Aorta (tissue), 5 donors: ENCODE measurements at regions not wholly inside any gene's neighbourhood (a gene's known extent, or its start where the extent isn't known, plus 50 kb on each side); places are given as distances from the start of the nearest gene placed in this dataset.

Experiments
- ATAC-seq: fragments of 200-7000 bp; cut with Tn5 transposase; one replicate; pipeline ENCODE4 v1.9.1; 2022; ENCODE audit warnings: moderate library complexity; ENCODE audit not compliant: low FRiP score
- DNase-seq, 2 donors: peaks; one replicate each; pipeline ENCODE4 v3.0.0-alpha.2; 2020
- H3K27ac ChIP-seq, 2 donors: one replicate each; pipeline ENCODE4 v1.5.1; 2013; ENCODE audit warnings: low read length in 2 of 2, mild to moderate bottlenecking in 2 of 2, moderate library complexity in 2 of 2, control low read depth in 1 of 2, inconsistent platforms in 1 of 2, low read depth in 1 of 2
- H3K27me3 ChIP-seq, 2 donors: one replicate each; pipeline ENCODE4 v1.6.1; 2013; ENCODE audit warnings: control low read depth in 1 of 2, low read length in 1 of 2, mild to moderate bottlenecking in 1 of 2, moderate library complexity in 1 of 2; ENCODE audit not compliant: insufficient read depth in 2 of 2, control insufficient read depth in 1 of 2
- H3K36me3 ChIP-seq, 2 donors: one replicate each; pipeline ENCODE4 v1.6.1; 2013; ENCODE audit warnings: control low read depth in 1 of 2, low read length in 1 of 2, mild to moderate bottlenecking in 1 of 2; ENCODE audit not compliant: insufficient read depth in 2 of 2, control insufficient read depth in 1 of 2
- H3K4me1 ChIP-seq, 2 donors: one replicate each; pipeline ENCODE4 v1.6.1; 2013; ENCODE audit warnings: low read length in 2 of 2, control low read depth in 1 of 2, mild to moderate bottlenecking in 1 of 2, moderate library complexity in 1 of 2; ENCODE audit not compliant: insufficient read depth in 2 of 2, control insufficient read depth in 1 of 2
- H3K4me3 ChIP-seq, 2 donors: one replicate each; pipeline ENCODE4 v1.5.1; 2013; ENCODE audit warnings: low read length in 2 of 2, control low read depth in 1 of 2, mild to moderate bottlenecking in 1 of 2
- H3K9me3 ChIP-seq: one replicate; pipeline ENCODE4 v1.6.1; 2013; ENCODE audit warnings: mild to moderate bottlenecking, low read length; ENCODE audit not compliant: control insufficient read depth
- WGBS, 2 donors: extraction: QIAGEN DNeasy Blood & Tissue Kit; methylation state at CpG; one replicate each; pipeline ENCODE4 v1.1.7; 2013; 5-methylcytosine and 5-hydroxymethylcytosine counted together
- intact Hi-C, 2 donors: fragments of 100-400 bp; cut with DNase I; formaldehyde crosslinking; loops; one replicate each; pipeline versions ENCODE4 v1.14.2 to v1.15.0; 2022
- donor health status: healthy with polysubstance abuse.
- donor health status: Bipolar disorder and iron deficiency.
- donor health status: DM: no; HTN: no; CAD: no.
- donor health status: DM: no; HTN: no; CAD: no.
- donor health status: DM: yes; HTN: yes; CAD: no.

DNA sequence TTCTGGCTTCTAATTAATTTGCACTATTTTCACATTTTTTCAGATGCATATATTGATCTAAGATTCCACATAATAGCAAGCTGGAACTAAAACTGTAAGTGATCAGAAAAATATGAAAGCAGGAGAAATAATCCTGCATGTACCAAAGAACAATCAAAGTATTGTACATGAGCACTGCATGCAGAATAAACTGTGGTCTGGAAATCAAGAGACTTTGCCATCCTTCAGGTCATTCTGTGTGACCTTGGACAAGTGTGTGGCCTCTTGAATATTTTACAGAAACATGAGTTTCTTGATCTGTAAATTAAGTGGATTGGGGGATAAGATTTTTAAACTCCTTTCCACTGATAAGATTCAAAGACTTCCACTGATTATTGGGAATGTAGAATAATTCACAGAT is 99.2 kb upstream of the GNAQ start:
- no peaks in the 10 kb centered on the region for H3K27me3 ChIP-seq
- intact Hi-C loops = no loop called here
- no peaks in the 10 kb centered on the region for H3K4me1 ChIP-seq
- no peak overlapping the region for H3K27ac ChIP-seq
- DNase-seq = no peak
- no peaks in the 10 kb centered on the region for H3K9me3 ChIP-seq
- no peak for ATAC-seq
- H3K4me3 ChIP-seq = no peak overlapping the region
- H3K36me3 ChIP-seq = no peaks in the 10 kb centered on the region

DNA sequence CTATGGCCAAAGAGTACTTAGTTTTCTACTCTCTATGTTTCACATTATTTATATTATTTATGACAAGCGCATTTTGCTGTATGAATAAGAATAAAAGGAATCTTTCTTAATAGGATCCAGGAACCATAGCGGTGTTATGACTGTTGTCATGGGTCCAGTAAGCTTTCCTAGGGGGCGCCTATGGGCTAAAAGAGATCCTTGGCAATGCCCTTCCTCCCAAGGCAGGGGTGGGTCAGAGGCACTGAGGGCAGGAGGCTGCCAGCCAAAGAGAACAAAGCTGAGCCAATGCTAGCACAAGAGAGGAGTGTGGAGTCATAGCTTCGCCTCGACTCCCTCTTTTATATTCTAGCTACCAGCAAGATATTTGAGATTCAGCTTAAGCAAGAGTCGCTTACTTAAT is 98.4 kb upstream of the GNAQ start:
- ATAC-seq (peak; percentile 87), DNase-seq (peak in 1 of 2 donors; percentile 73)
- Histone ChIP-seq H3K4me3 (no peak overlapping the region), H3K36me3 (no peaks in the 10 kb centered on the region), H3K9me3 (no peaks in the 10 kb centered on the region), H3K4me1 (no peaks in the 10 kb centered on the region), H3K27ac (no peak overlapping the region), H3K27me3 (no peaks in the 10 kb centered on the region)
- 16 to 20% methylated on average over 6 of the region's 6 CpGs for WGBS, 2 donors
- intact Hi-C loops = no loop called here

DNA sequence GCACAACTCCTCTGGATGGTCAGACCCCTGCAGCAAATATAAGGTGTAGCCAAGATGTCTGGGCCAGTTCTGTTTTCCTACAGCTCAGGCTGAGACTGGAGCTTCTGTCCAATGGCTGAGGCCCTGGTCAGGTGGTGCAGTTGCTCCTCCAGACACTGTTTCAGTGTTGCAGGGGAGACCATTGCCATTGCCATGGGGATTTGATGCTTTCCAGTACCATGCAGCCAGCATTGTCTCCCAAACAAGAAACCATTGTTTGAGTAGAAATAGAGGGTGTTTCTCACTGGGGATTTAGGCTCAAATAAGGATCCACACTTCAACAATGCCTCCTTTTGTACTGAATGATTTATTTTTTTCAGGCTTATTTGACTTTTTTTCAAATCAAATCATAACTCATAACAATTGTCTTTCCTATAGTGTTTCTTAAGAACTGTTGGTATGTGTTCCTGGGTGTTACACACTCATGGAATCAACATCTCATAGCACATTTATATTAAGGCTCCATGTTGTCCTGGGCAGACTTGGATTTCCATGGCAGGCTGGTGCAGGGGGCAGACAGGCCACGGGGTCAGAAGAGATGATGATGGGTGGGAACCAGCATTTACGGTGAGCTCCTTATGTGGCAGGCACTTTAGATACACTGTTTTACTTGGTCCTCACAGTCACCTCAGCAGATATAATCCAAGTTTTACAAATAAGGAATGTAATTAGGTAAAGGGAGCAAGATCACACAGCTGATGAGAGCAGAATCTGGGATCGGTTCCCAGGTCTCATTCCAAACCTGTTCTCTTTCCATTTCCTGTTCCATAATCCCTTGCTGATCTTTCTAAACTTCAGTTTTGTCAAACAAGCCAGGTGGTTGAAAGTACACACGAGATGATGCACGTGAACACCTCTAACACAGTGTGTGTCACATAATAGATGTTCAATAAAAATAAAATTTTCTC is 95.9 kb upstream of the GNAQ start:
- no peak for DNase-seq
- H3K4me1 ChIP-seq = no peaks in the 10 kb centered on the region
- intact Hi-C loops = no loop called here
- ATAC-seq = no peak
- no peaks in the 10 kb centered on the region for H3K27me3 ChIP-seq
- no peak overlapping the region for H3K4me3 ChIP-seq
- H3K9me3 ChIP-seq = peaks cover 2% of the 10 kb centered on the region
- WGBS, 2 donors = 86 to 90% methylated on average over 5 of the region's 5 CpGs
- no peaks in the 10 kb centered on the region for H3K36me3 ChIP-seq
- no peak overlapping the region for H3K27ac ChIP-seq

DNA sequence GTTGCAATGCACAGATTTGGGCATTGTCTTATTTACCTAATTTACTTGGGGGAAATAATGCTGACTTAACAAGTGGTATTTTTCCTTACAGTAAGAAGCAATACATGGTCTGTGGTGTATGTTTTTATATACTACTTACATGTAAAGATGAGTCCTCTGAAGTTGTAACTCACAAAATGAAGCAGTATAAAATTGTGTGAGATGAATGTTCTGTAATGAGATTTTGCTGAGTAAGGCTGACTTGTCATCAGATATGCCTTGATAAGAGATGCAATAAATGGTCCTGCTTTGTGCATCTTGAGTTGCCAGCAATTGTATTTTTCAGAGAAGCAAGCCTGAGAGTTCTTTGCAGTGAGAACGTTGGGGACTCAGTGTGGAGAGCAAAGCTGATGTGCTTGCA is 92.2 kb upstream of the GNAQ start:
- no peak for ATAC-seq

DNA sequence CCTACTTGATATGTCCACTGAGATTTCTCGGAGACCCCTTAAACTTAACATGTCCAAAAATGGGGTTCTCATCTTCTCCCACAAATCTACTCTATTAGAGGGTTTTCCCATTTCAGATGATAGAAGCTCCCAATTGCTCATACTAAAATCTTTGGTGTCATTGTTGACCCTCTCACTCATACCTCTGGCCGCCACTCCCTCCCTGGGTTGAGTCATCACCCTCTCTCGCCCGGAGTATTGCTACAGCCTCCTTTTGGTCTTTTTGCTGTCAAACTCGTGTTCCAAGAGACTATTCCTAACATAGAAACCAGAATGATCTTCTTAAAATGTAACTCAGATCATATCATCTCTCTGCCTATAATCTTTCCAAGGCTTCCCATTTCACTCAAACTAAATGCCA is 91.0 kb upstream of the GNAQ start:
- H3K27ac ChIP-seq = no peak overlapping the region
- intact Hi-C loops = no loop called here
- no peaks in the 10 kb centered on the region for H3K4me1 ChIP-seq
- no peak overlapping the region for H3K4me3 ChIP-seq
- no peaks in the 10 kb centered on the region for H3K27me3 ChIP-seq
- no peaks in the 10 kb centered on the region for H3K36me3 ChIP-seq
- peaks cover 2% of the 10 kb centered on the region for H3K9me3 ChIP-seq
- DNase-seq (no peak), ATAC-seq (no peak)
- 82 to 84% methylated on average over 5 of the region's 5 CpGs for whole genome bisulfite sequencing, 2 donors

More for the DNA sequence above, 92.2 kb upstream of the GNAQ start:
- Histone ChIP-seq H3K4me1 (no peaks in the 10 kb centered on the region), H3K27me3 (no peaks in the 10 kb centered on the region), H3K4me3 (no peak overlapping the region), H3K27ac (no peak overlapping the region), H3K36me3 (no peaks in the 10 kb centered on the region), H3K9me3 (peaks cover 2% of the 10 kb centered on the region)
- 36 to 42% methylated on average over 1 of the region's 1 CpG for WGBS, 2 donors
- no peak for DNase-seq
- intact Hi-C loops = no loop called here

DNA sequence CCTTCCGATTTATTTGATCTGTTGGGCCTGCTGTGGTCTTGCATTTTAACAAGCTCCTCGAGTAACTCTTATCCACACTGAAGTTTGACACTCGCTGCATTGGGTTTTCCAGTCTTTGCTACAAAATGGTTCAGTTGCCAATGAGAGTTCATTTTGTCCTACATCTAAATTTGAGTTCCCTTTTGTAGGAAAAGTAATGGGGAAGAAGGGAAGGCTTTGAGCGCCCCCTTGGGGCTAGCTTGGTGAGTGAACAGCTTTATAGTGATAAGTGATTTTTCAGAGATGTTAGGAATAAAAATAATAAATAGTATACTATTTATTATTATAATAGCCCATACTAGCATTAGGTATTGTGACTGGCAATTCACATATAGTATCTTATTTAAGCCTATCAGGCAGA is 89.9 kb upstream of the GNAQ start:
- Histone ChIP-seq H3K4me1 (no peaks in the 10 kb centered on the region), H3K4me3 (no peak overlapping the region), H3K9me3 (peaks cover 2% of the 10 kb centered on the region), H3K27ac (no peak overlapping the region), H3K36me3 (no peaks in the 10 kb centered on the region), H3K27me3 (no peaks in the 10 kb centered on the region)
- WGBS, 2 donors = 50 to 54% methylated on average over 4 of the region's 4 CpGs
- intact Hi-C loops = no loop called here
- DNase-seq (peak; percentile 80 to 84), ATAC-seq (no peak)

DNA sequence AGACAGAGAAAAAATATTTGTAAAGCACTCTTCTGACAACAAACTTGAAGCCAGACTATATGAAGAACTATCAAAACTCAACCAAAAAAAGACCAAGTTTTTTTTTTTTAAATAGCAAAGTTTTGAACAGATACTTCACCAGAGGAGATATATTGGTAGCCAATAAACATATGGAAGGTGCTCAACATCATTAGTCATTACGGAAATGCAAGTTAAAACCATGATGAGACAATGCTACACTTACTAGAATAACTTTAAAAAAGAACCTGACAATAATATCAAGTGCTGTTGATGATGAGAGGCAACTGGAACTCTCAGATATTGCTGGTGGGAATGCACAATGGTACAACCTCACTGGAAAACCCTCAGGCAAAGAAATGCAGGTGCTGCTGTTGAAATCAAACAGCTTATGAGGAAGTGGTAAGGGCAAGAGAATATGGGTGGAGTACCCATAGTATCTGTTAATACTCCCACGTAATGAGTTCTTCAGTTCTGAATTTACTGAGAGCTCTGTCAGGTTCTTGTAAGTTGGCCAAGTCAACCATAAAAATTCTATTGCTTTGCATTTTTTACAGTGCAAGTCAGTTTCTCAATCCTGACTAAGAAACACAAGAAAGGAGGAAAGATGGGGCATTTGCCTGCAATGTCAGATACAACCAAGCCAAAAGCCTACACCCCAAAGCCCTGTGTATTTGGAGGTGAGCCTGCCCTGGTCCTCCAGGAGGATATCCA is 87.3 kb upstream of the GNAQ start:
- H3K4me3 ChIP-seq = no peak overlapping the region
- WGBS, 2 donors = 55% methylated on average over 2 of the region's 2 CpGs

DNA sequence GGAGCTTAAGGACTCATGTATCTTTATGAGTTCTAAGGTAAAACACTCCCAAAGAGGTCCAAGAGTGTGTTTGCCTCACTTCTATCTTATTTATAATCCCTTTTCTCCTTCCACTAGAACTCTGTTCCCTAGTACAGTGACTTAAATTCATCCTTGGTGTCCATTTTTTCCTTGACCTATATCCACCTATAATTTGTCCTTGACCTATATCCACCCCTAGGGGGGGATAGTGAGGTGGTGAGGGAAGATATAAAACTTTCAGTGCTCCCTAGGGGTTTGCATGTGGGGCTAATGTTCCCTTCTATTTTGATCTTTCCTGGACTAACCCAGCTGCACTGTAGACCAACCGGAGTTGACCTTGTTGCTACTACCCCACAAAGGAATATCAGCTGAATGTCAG is 83.5 kb upstream of the GNAQ start:
- H3K27me3 ChIP-seq = no peaks in the 10 kb centered on the region
- H3K9me3 ChIP-seq = no peaks in the 10 kb centered on the region
- no peak for DNase-seq
- H3K4me1 ChIP-seq = no peaks in the 10 kb centered on the region
- WGBS, 2 donors = 72 to 89% methylated on average over 1 of the region's 1 CpG
- intact Hi-C loops = no loop called here
- no peak overlapping the region for H3K4me3 ChIP-seq
- no peak for ATAC-seq
- H3K27ac ChIP-seq = no peak overlapping the region
- no peaks in the 10 kb centered on the region for H3K36me3 ChIP-seq

More for the DNA sequence above, 87.3 kb upstream of the GNAQ start:
- no peaks in the 10 kb centered on the region for H3K27me3 ChIP-seq
- intact Hi-C loops = no loop called here
- H3K27ac ChIP-seq = no peak overlapping the region
- H3K9me3 ChIP-seq = no peaks in the 10 kb centered on the region
- no peak for ATAC-seq
- no peak for DNase-seq
- no peaks in the 10 kb centered on the region for H3K36me3 ChIP-seq
- no peaks in the 10 kb centered on the region for H3K4me1 ChIP-seq

DNA sequence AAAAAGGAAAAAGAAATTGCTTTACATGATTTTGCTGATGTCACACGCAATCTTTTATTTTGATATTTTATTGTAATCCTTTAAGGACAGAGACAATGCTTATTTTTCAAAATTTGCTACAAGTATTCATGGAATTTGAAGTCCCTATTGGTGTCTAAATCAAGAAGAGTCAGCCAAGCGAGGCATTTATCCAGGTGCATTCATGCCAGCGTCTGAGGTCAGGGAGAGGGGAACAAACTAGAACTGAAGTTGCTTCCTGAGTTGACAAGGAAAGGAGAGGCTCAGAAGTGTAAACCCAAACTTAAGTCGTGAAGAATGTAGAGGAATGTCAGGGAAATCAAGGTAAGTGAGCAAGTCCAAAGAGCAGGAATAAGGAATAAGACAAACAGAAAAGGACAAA is 83.0 kb upstream of the GNAQ start:
- H3K4me3 ChIP-seq = no peak overlapping the region
- H3K36me3 ChIP-seq = no peaks in the 10 kb centered on the region
- intact Hi-C loops = no loop called here

More for the DNA sequence above, 83.0 kb upstream of the GNAQ start:
- DNase-seq (no peak), ATAC-seq (no peak)
- Histone ChIP-seq H3K27ac (no peak overlapping the region), H3K9me3 (no peaks in the 10 kb centered on the region), H3K4me1 (no peaks in the 10 kb centered on the region), H3K27me3 (no peaks in the 10 kb centered on the region)
- WGBS, 2 donors = 80 to 82% methylated on average over 4 of the region's 4 CpGs
